Naive thymus-derived CD4-positive, alpha-beta T cell (primary cell): ENCODE measurements at regions not wholly inside any gene's neighbourhood (a gene's known extent, or its start where the extent isn't known, plus 50 kb on each side); places are given as distances from the start of the nearest gene placed in this dataset.
A peak's percentile ranks its signal among the peaks of the same experiment; 100 is the strongest.

Experiments used
- ATAC-seq: fragments of 150-1000 bp; cut with Tn5 transposase; 2 replicates; pipeline ENCODE4 v1.10.0; 2021; ENCODE audit warnings: mild to moderate bottlenecking, moderate library complexity
- CTCF ChIA-PET: fragments of 350-600 bp; sonication (Branson Sonifier 250); formaldehyde crosslinking; loops from one replicate; lab custom pipeline; 2021; ENCODE audit warnings: antibody characterized with exemption; lab: Charles Lee
- POLR2A ChIA-PET: fragments of 350-600 bp; sonication (Branson Sonifier 250); formaldehyde crosslinking; loops from one replicate; lab custom pipeline; 2021; ENCODE audit warnings: antibody characterized with exemption, inconsistent platforms; lab: Charles Lee
- DNase-seq, 9 donors: peaks; one replicate each; pipeline versions ENCODE4 v3.0.0 to v3.0.0-alpha.2; 2020 to 2022; ENCODE audit warnings: mixed read lengths in 1 of 9
- H3K27ac ChIP-seq: one replicate; pipeline ENCODE4 v1.7.0; 2013; ENCODE audit warnings: mild to moderate bottlenecking, low read depth, low read length, moderate library complexity
- H3K27me3 ChIP-seq, 2 donors: one replicate each; pipeline ENCODE4 v1.7.0; 2013; ENCODE audit warnings: low read length in 2 of 2, mild to moderate bottlenecking in 2 of 2, moderate library complexity in 2 of 2; ENCODE audit not compliant: control insufficient read depth in 2 of 2, insufficient read depth in 2 of 2
- H3K36me3 ChIP-seq, 3 experiments: 1 replicate in 2 of 3; 2 replicates in 1 of 3; pipeline ENCODE4 v1.7.0; 2013; ENCODE audit warnings: low read length in 3 of 3, mild to moderate bottlenecking in 3 of 3, moderate library complexity in 1 of 3; ENCODE audit not compliant: insufficient read depth in 3 of 3, control insufficient read depth in 2 of 3
- H3K4me1 ChIP-seq, 2 donors: one replicate each; pipeline ENCODE4 v1.7.0; 2013; ENCODE audit warnings: low read length in 2 of 2, mild to moderate bottlenecking in 2 of 2, moderate library complexity in 1 of 2; ENCODE audit not compliant: control insufficient read depth in 2 of 2, insufficient read depth in 2 of 2
- H3K4me3 ChIP-seq: 2 replicates; pipeline ENCODE4 v1.7.0; 2013; ENCODE audit warnings: mild to moderate bottlenecking, low read length
- H3K9me3 ChIP-seq, 3 experiments: 1 replicate in 2 of 3; 2 replicates in 1 of 3; pipeline ENCODE4 v1.7.0; 2013; ENCODE audit warnings: low read length in 3 of 3; ENCODE audit not compliant: control insufficient read depth in 2 of 3
- H3K27ac Mint-ChIP-seq, 9 donors: one replicate each; pipeline ENCODE4 v1.8.0; 2020 to 2022; ENCODE audit warnings: mixed read lengths in 9 of 9, mild to moderate bottlenecking in 8 of 9, moderate library complexity in 5 of 9, inconsistent platforms in 2 of 9
- H3K27me3 Mint-ChIP-seq, 5 donors: one replicate each; pipeline ENCODE4 v1.8.0; 2021 to 2022; ENCODE audit warnings: mixed read lengths in 5 of 5, mild to moderate bottlenecking in 1 of 5
- H3K36me3 Mint-ChIP-seq, 5 donors: one replicate each; pipeline ENCODE4 v1.8.0; 2020 to 2022; ENCODE audit warnings: mixed read lengths in 5 of 5, mild to moderate bottlenecking in 3 of 5, inconsistent platforms in 1 of 5
- H3K4me1 Mint-ChIP-seq, 7 donors: one replicate each; pipeline ENCODE4 v1.8.0; 2020 to 2022; ENCODE audit warnings: mixed read lengths in 7 of 7, mild to moderate bottlenecking in 3 of 7, inconsistent platforms in 1 of 7
- H3K4me3 Mint-ChIP-seq, 10 donors: one replicate each; pipeline ENCODE4 v1.8.0; 2020 to 2022; ENCODE audit warnings: mild to moderate bottlenecking in 10 of 10, mixed read lengths in 10 of 10, moderate library complexity in 6 of 10, inconsistent platforms in 2 of 10
- H3K9me3 Mint-ChIP-seq, 11 donors: one replicate each; pipeline ENCODE4 v1.8.0; 2020 to 2022; ENCODE audit warnings: mixed read lengths in 11 of 11, mild to moderate bottlenecking in 4 of 11, inconsistent platforms in 1 of 11, moderate library complexity in 1 of 11
- intact Hi-C, 2 donors: fragments of 100-400 bp; cut with micrococcal nuclease; formaldehyde crosslinking; loops; one replicate each; pipeline ENCODE4 v1.15.1; 2023

DNA sequence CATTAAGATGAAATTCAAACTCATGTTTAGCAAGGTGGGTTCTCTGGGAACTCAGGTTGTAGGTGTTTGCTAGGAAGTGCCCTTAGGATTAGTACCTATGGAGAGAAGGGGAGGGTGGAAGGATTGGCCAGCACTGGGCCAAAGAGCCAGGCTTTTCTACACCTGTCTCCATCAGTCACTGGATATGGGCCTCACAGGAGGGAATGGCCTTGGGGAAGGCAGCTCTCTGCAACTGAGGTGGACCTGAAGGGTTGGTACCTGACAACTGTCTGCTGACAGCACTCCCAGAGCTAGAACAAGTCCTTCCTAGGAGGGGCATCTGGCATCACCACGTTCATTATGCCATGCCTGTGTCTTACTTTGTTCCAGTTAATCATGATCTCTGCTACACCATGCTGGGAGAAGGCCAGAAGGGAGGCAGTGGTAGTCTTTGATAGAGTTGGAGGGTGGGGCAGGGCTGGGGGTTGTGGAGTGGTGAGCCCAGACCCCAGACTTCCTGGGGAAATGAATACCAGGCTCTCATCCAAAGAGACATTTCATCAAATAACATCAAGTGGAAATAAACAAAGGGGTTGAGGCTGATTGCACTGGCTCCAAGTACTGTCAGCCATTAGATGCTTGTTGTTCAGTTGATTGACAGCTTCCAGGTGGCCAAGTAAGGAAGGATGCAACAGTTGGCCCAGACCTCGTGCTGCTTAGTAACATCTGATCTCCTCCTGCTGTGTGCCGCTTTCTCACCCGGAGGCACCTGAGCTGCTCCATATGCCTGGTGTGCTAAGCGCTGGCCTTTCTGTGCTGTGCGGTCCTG lies 70.6 kb upstream of the PIK3CG start:
- no peaks in the 10 kb centered on the region for H3K36me3 Mint-ChIP-seq
- intact Hi-C loops, result loop anchor here in 1 of 2 donors (5.0 to 10.0 kb wide), 4 partner anchors 73 to 930 kb away; partner anchors contain the start of genes HBP1 and PIK3CG
- no peak for DNase-seq
- CTCF ChIA-PET, result interaction anchor here (0.6 to 6.0 kb wide), 3 partner anchors 17 to 935 kb away, joined by 3 to 95 read pairs (median 4); no protein-coding TSS in a partner anchor
- no peaks in the 10 kb centered on the region for H3K4me1 ChIP-seq
- no peaks in the 10 kb centered on the region for H3K27me3 Mint-ChIP-seq
- POLR2A ChIA-PET, result interaction anchor here (1.0 kb wide), 1 partner anchor 8 kb away, joined by 3 read pairs; no protein-coding TSS in a partner anchor
- peaks cover 0 to 3% (median 0%) of the 10 kb centered on the region in 7 donors for H3K4me1 Mint-ChIP-seq
- no peaks in the 10 kb centered on the region for H3K36me3 ChIP-seq
- H3K9me3 Mint-ChIP-seq, result peaks cover 0 to 26% (median 3%) of the 10 kb centered on the region in 11 donors
- H3K4me3 ChIP-seq, result no peak overlapping the region
- H3K27me3 ChIP-seq, result no peaks in the 10 kb centered on the region
- ATAC-seq, result no peak
- H3K4me3 Mint-ChIP-seq, result no peak overlapping the region
- H3K27ac ChIP-seq, result no peak overlapping the region
- no peaks in the 10 kb centered on the region for H3K9me3 ChIP-seq
- H3K27ac Mint-ChIP-seq, result no peak overlapping the region

GRCh38 chr7:106795084-106795876 lies 69.8 kb upstream of the PIK3CG start:
- peaks cover 0 to 3% (median 0%) of the 10 kb centered on the region in 5 donors for H3K27me3 Mint-ChIP-seq
- no peak overlapping the region for H3K4me3 Mint-ChIP-seq
- no peak overlapping the region for H3K27ac Mint-ChIP-seq
- no peaks in the 10 kb centered on the region for H3K27me3 ChIP-seq
- no peak overlapping the region for H3K4me3 ChIP-seq
- ATAC-seq (no peak), DNase-seq (no peak)
- no peaks in the 10 kb centered on the region for H3K9me3 ChIP-seq
- no peaks in the 10 kb centered on the region for H3K4me1 Mint-ChIP-seq
- POLR2A ChIA-PET, result interaction anchor here (1.0 kb wide), 1 partner anchor 9 kb away, joined by 3 read pairs; no protein-coding TSS in a partner anchor
- CTCF ChIA-PET, result interaction anchor here (6.0 kb wide), 1 partner anchor 355 kb away, joined by 95 read pairs; no protein-coding TSS in a partner anchor
- no peaks in the 10 kb centered on the region for H3K36me3 ChIP-seq
- H3K9me3 Mint-ChIP-seq, result peaks cover 0 to 26% (median 5%) of the 10 kb centered on the region in 11 donors
- intact Hi-C loops, result loop anchor here in 1 of 2 donors (10.0 kb wide), 1 partner anchor 930 kb away; no protein-coding TSS in a partner anchor
- no peak overlapping the region for H3K27ac ChIP-seq
- no peaks in the 10 kb centered on the region for H3K4me1 ChIP-seq
- H3K36me3 Mint-ChIP-seq, result peaks cover 0 to 6% (median 0%) of the 10 kb centered on the region in 5 donors

- peaks cover 0 to 6% (median 0%) of the 10 kb centered on the region in 5 donors for H3K36me3 Mint-ChIP-seq
- H3K4me1 ChIP-seq, result no peaks in the 10 kb centered on the region
- no peak overlapping the region for H3K27ac ChIP-seq
- H3K36me3 ChIP-seq, result no peaks in the 10 kb centered on the region
- H3K9me3 Mint-ChIP-seq, result peaks cover 0 to 26% (median 5%) of the 10 kb centered on the region in 11 donors
- ChIA-PET CTCF (interaction anchor here (6.0 kb wide), 1 partner anchor 354 kb away, joined by 95 read pairs; no protein-coding TSS in a partner anchor), POLR2A (no interaction called here)
- intact Hi-C loops, result loop anchor here in 1 of 2 donors (10.0 kb wide), 1 partner anchor 929 kb away; no protein-coding TSS in a partner anchor
- peak overlapping the region in 1 of 9 donors; percentile 6 for H3K27ac Mint-ChIP-seq
- H3K4me3 Mint-ChIP-seq, result no peak overlapping the region
- ATAC-seq, result no peak
- no peaks in the 10 kb centered on the region for H3K9me3 ChIP-seq
- no peaks in the 10 kb centered on the region for H3K27me3 ChIP-seq
- no peaks in the 10 kb centered on the region for H3K4me1 Mint-ChIP-seq
- no peak overlapping the region for H3K4me3 ChIP-seq
- H3K27me3 Mint-ChIP-seq, result peaks cover 0 to 5% (median 0%) of the 10 kb centered on the region in 5 donors
- no peak for DNase-seq
These were observed 69.2 kb upstream of the PIK3CG start for GRCh38 chr7:106795877-106796231.

DNA sequence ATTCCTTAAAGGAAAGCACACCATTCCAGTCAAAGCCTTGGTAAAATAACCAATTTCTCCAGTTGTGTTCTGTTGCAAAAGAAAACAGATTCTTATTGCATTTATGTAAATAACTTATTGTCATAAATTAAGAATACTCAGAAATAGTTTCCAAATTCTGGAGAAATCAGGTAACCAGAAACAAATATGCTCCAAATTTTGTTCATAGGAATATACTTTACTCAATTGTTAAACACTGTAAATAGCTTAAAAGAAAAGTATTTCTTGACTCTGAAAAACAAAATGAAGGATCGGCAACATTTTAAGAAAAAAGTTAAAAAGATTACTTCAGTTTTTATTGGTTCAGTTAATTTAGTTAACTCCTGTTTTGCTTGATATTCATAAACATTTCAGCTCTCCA lies 67.1 kb upstream of the PIK3CG start:
- ATAC-seq (no peak), DNase-seq (no peak)
- Mint-ChIP-seq H3K4me3 (no peak overlapping the region), H3K9me3 (peaks cover 0 to 26% (median 5%) of the 10 kb centered on the region in 11 donors), H3K27ac (no peak overlapping the region), H3K36me3 (peaks cover 0 to 6% (median 0%) of the 10 kb centered on the region in 5 donors), H3K27me3 (peaks cover 0 to 5% (median 0%) of the 10 kb centered on the region in 5 donors), H3K4me1 (no peaks in the 10 kb centered on the region)
- POLR2A ChIA-PET, result no interaction called here
- intact Hi-C loops, result loop anchor here in 1 of 2 donors (10.0 kb wide), 1 partner anchor 927 kb away; no protein-coding TSS in a partner anchor
- Histone ChIP-seq H3K27me3 (no peaks in the 10 kb centered on the region), H3K4me3 (no peak overlapping the region), H3K9me3 (no peaks in the 10 kb centered on the region), H3K36me3 (no peaks in the 10 kb centered on the region), H3K27ac (no peak overlapping the region), H3K4me1 (no peaks in the 10 kb centered on the region)
- CTCF ChIA-PET, result no interaction called here

DNA sequence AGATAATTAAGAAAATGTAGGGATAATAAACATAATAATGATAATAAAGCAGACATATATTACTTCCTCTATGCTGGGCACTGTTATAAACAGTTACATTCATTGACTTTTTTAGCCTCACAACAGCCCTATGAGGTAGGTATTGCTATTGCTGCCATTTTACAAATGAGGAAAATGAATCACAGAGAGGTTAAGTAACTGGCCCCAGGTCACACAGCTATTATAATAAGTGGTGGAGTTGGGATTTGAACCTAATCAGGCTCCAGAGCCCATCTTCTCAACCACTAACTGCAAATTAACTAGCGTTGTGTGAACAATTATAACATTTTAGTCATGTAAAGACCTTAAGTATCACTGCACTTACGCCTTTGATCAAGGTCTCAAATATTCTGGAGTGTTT lies 62.5 kb upstream of the PIK3CG start:
- ATAC-seq (no peak), DNase-seq (no peak)
- Mint-ChIP-seq H3K27ac (no peak overlapping the region), H3K4me1 (peaks cover 0 to 1% (median 0%) of the 10 kb centered on the region in 7 donors), H3K4me3 (no peak overlapping the region), H3K9me3 (peaks cover 0 to 18% (median 3%) of the 10 kb centered on the region in 11 donors), H3K27me3 (peaks cover 0 to 15% (median 5%) of the 10 kb centered on the region in 5 donors), H3K36me3 (peaks cover 0 to 6% (median 0%) of the 10 kb centered on the region in 5 donors)
- H3K4me1 ChIP-seq, result no peaks in the 10 kb centered on the region
- POLR2A ChIA-PET, result interaction anchor here (0.7 kb wide), 1 partner anchor 143 kb away, joined by 3 read pairs; no protein-coding TSS in a partner anchor
- intact Hi-C loops, result no loop called here
- CTCF ChIA-PET, result interaction anchor here (0.7 kb wide), 1 partner anchor 1311 kb away, joined by 3 read pairs; no protein-coding TSS in a partner anchor
- H3K36me3 ChIP-seq, result no peaks in the 10 kb centered on the region
- peaks cover 0 to 3% of the 10 kb centered on the region in 2 donors for H3K27me3 ChIP-seq
- H3K27ac ChIP-seq, result no peak overlapping the region
- no peaks in the 10 kb centered on the region for H3K9me3 ChIP-seq
- no peak overlapping the region for H3K4me3 ChIP-seq

DNA sequence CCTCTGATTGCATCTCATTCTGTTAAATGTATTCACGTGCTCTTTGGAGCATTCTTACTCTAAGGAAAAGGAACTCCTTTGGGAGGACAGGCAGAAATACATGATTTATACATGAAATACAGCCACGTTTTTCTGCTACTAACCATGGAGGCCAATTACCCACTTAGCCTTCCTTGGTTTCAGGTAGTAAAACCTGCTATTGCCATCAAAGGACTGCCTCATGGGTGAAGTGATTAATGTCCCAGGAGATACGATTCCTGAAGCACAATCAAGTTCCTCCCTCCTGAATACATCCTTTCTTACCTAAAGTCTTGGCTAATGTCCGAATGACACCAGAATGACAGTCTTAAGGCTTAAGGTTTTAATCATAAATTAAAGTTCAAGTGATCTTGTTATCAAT lies 58.5 kb upstream of the PIK3CG start:
- ATAC-seq (no peak), DNase-seq (no peak)
- Mint-ChIP-seq H3K27ac (no peak overlapping the region), H3K27me3 (peaks cover 0 to 15% (median 0%) of the 10 kb centered on the region in 5 donors), H3K9me3 (peaks cover 0 to 1% (median 0%) of the 10 kb centered on the region in 11 donors), H3K36me3 (no peaks in the 10 kb centered on the region), H3K4me1 (peaks cover 0 to 4% (median 0%) of the 10 kb centered on the region in 7 donors), H3K4me3 (no peak overlapping the region)
- ChIA-PET POLR2A (no interaction called here), CTCF (no interaction called here)
- Histone ChIP-seq H3K27me3 (peaks cover 0 to 3% of the 10 kb centered on the region in 2 donors), H3K9me3 (no peaks in the 10 kb centered on the region), H3K4me1 (no peaks in the 10 kb centered on the region), H3K36me3 (no peaks in the 10 kb centered on the region), H3K27ac (no peak overlapping the region), H3K4me3 (no peak overlapping the region)
- intact Hi-C loops, result no loop called here
